SU-DHL-6 (cell line): ENCODE measurements at regions not wholly inside any gene's neighbourhood (a gene's known extent, or its start where the extent isn't known, plus 50 kb on each side); places are given as distances from the start of the nearest gene placed in this dataset.

Experiments used
- H2AFZ ChIP-seq: fragments of 200-600 bp; sonication (generic); 2 replicates; pipeline ENCODE4 v1.6.1; 2014; ENCODE audit warnings: low read depth, mild to moderate bottlenecking, moderate library complexity, mixed read lengths, antibody characterized with exemption, low read length; ENCODE audit not compliant: severe bottlenecking
- H3F3A ChIP-seq: fragments of 200-600 bp; shearing (Covaris generic); 2 replicates; pipeline ENCODE4 v1.6.0; 2016; ENCODE audit warnings: antibody characterized with exemption, mild to moderate bottlenecking; ENCODE audit not compliant: insufficient read depth
- H3K27ac ChIP-seq: fragments of 200-600 bp; sonication (generic); 2 replicates; pipeline ENCODE4 v1.5.1; 2016; ENCODE audit warnings: low read depth, mild to moderate bottlenecking, low read length, moderate library complexity, mixed read lengths
- H3K27me3 ChIP-seq: fragments of 200-600 bp; sonication (generic), shearing (Covaris generic); 2 replicates; pipeline ENCODE4 v1.6.0; 2014; ENCODE audit warnings: mild to moderate bottlenecking, low read length
- H3K36me3 ChIP-seq: fragments of 200-600 bp; sonication (generic); 2 replicates; pipeline ENCODE4 v1.6.1; 2014; ENCODE audit warnings: mild to moderate bottlenecking, low read length, mixed read lengths
- H3K4me2 ChIP-seq: fragments of 300-600, 200-600 bp; shearing (Covaris generic), sonication (generic); 2 replicates; pipeline ENCODE4 v1.6.0; 2014; ENCODE audit warnings: low read length, low read depth, mild to moderate bottlenecking; ENCODE audit not compliant: poor library complexity, severe bottlenecking
- H3K4me3 ChIP-seq: fragments of 200-600 bp; sonication (generic); 2 replicates; pipeline ENCODE4 v1.5.1; 2014; ENCODE audit warnings: antibody characterized with exemption, low read length, mild to moderate bottlenecking, mixed read lengths; ENCODE audit not compliant: insufficient read depth, poor library complexity, severe bottlenecking
- H3K79me2 ChIP-seq: fragments of 200-600 bp; sonication (generic); 2 replicates; pipeline ENCODE4 v1.6.1; 2014; ENCODE audit warnings: mild to moderate bottlenecking, low read length, moderate library complexity; ENCODE audit not compliant: insufficient read depth
- H3K9ac ChIP-seq: fragments of 200-600 bp; sonication (generic); 2 replicates; pipeline ENCODE4 v1.7.0; 2014; ENCODE audit warnings: mild to moderate bottlenecking, low read length
- H3K9me2 ChIP-seq: fragments of 200-600 bp; sonication (generic); replicated peaks from 2 replicates; pipeline ENCODE4 v1.6.1; 2014; ENCODE audit warnings: low read length; ENCODE audit not compliant: insufficient read depth
- H3K9me3 ChIP-seq: fragments of 200-600 bp; sonication (generic); 2 replicates; pipeline ENCODE4 v1.6.1; 2014; ENCODE audit warnings: low read length, mixed read lengths; ENCODE audit not compliant: insufficient read depth
- H4K20me1 ChIP-seq: fragments of 200-600 bp; sonication (generic); 2 replicates; pipeline ENCODE4 v1.6.1; 2014; ENCODE audit warnings: low read depth, mild to moderate bottlenecking, antibody characterized with exemption, low read length, moderate library complexity, mixed read lengths
- EZH2phosphoT487 ChIP-seq: fragments of 200-600 bp; sonication (generic), shearing (Covaris generic); conservative IDR thresholded peaks from 2 replicates; pipeline ENCODE4 v1.6.1; 2018; ENCODE audit warnings: mild to moderate bottlenecking, antibody characterized with exemption, low read length, moderate library complexity, mixed read lengths
- TF ChIP-seq, protein P1 (sequence below): fragments of 200-600 bp; sonication (generic); IDR thresholded peaks from one replicate; pipeline ENCODE4 v1.5.1; 2017; ENCODE audit warnings: antibody characterized with exemption, mild to moderate bottlenecking, low read length, moderate library complexity; ENCODE audit not compliant: insufficient read depth, poor library complexity, severe bottlenecking

DNA sequence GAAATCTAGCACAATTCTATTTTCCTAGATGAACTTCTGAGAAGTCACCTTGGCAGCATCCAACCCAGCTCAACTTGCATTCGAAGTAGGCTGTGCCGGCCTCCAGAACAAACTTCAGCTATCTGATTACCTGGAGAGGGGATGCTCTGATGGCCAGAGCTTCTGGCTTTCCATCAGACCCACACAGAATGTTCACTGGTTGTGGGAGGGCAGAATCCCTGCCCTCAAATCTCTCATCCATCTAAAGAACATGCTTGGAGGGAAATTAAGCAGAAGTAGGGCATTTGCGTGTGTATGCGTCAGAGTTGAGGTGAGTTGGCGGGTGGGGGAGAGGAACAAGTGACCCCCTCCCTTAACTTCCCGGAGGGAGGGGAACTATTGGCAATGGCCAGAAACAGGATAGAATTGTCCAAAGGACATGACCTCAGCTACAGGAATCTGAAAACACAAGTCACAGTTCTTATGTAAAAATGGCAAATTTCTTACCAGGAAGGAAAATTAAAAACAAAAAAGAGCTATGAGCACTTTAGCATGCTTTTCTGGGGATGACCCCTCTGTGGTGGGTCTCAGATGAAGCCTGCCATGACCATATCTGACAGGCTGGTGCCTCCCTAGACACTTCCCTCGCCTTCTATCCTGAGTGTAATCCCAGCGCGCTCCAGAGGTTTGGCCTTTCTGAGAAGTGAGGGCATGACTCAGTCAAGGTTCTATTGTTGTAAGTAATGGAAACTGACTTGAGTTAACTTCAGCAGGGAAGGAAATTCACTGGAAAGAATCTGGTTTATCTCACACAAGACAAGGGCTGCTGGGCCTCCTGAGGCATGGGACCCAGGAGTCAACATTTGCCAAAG lies 278.8 kb downstream of the RPS24 start:
- Histone ChIP-seq H3K9ac (no peak overlapping the region), H4K20me1 (no peaks in the 10 kb centered on the region), H3K27ac (no peak overlapping the region), H3K4me3 (no peak overlapping the region), H3F3A (no peaks in the 10 kb centered on the region), H3K27me3 (no peaks in the 10 kb centered on the region), H3K36me3 (no peaks in the 10 kb centered on the region), H3K9me2 (no peaks in the 10 kb centered on the region), H3K9me3 (no peaks in the 10 kb centered on the region), H2AFZ (no peak overlapping the region), H3K79me2 (no peaks in the 10 kb centered on the region), H3K4me2 (no peak overlapping the region)
- TF ChIP-seq, protein P1, sequence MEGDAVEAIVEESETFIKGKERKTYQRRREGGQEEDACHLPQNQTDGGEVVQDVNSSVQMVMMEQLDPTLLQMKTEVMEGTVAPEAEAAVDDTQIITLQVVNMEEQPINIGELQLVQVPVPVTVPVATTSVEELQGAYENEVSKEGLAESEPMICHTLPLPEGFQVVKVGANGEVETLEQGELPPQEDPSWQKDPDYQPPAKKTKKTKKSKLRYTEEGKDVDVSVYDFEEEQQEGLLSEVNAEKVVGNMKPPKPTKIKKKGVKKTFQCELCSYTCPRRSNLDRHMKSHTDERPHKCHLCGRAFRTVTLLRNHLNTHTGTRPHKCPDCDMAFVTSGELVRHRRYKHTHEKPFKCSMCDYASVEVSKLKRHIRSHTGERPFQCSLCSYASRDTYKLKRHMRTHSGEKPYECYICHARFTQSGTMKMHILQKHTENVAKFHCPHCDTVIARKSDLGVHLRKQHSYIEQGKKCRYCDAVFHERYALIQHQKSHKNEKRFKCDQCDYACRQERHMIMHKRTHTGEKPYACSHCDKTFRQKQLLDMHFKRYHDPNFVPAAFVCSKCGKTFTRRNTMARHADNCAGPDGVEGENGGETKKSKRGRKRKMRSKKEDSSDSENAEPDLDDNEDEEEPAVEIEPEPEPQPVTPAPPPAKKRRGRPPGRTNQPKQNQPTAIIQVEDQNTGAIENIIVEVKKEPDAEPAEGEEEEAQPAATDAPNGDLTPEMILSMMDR, result no peak
- TF ChIP-seq EZH2phosphoT487, result no peak

DNA sequence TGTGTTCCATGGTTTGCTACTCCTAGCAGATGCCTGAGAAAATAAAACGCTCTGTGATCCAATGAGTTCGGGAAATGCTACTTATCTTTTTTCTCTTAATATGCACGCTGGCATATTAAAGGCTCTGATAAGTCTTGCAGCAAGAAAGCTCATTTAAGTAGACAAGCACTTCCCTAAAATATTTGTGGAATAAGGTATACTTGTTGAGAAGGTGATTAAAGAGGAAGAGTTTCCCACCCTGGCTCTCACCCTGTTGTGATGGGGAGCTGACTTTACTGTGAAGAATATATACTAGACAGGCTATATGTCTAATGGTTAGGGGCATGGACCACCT lies 279.4 kb downstream of the RPS24 start:
- Histone ChIP-seq H3K27me3 (no peaks in the 10 kb centered on the region), H3K79me2 (no peaks in the 10 kb centered on the region), H3K9me3 (no peaks in the 10 kb centered on the region), H3K36me3 (no peaks in the 10 kb centered on the region), H3K4me2 (no peak overlapping the region), H3F3A (no peaks in the 10 kb centered on the region), H3K4me3 (no peak overlapping the region), H3K9me2 (no peaks in the 10 kb centered on the region), H2AFZ (no peak overlapping the region), H3K27ac (no peak overlapping the region), H4K20me1 (no peaks in the 10 kb centered on the region), H3K9ac (no peak overlapping the region)
- TF ChIP-seq, protein P1, result no peak
- no peak for TF ChIP-seq EZH2phosphoT487

DNA sequence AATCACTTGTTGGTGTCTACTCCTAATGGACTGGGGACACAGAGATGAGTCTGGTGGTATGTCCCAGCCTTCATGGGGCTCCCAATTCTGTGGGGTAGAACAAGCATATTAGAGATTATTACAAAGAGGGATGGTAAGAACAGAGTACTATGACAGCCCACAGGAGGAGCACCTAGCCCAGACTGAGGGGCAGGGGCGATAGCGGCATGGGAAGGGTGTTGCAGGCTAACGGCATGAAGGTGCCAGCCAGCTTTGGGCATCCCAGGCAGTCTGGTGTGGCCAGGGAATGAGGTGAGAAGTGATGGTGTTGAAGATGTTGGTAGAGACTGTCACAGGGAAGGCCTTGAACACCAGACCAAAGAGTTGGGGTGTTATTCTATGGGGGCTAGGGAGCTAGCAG lies 280.0 kb downstream of the RPS24 start:
- Histone ChIP-seq H3K4me3 (no peak overlapping the region), H3K27ac (no peak overlapping the region), H3K79me2 (no peaks in the 10 kb centered on the region), H3K36me3 (no peaks in the 10 kb centered on the region), H3K9me3 (no peaks in the 10 kb centered on the region), H2AFZ (no peak overlapping the region), H3K27me3 (no peaks in the 10 kb centered on the region), H3K4me2 (no peak overlapping the region), H3F3A (no peaks in the 10 kb centered on the region), H3K9ac (no peak overlapping the region), H4K20me1 (no peaks in the 10 kb centered on the region), H3K9me2 (no peaks in the 10 kb centered on the region)
- no peak for TF ChIP-seq EZH2phosphoT487
- TF ChIP-seq, protein P1, result no peak
